ENCODE measurements at regions not wholly inside any gene's neighbourhood (a gene's known extent, or its start where the extent isn't known, plus 50 kb on each side); places are given as distances from the start of the nearest gene placed in this dataset.

DNA sequence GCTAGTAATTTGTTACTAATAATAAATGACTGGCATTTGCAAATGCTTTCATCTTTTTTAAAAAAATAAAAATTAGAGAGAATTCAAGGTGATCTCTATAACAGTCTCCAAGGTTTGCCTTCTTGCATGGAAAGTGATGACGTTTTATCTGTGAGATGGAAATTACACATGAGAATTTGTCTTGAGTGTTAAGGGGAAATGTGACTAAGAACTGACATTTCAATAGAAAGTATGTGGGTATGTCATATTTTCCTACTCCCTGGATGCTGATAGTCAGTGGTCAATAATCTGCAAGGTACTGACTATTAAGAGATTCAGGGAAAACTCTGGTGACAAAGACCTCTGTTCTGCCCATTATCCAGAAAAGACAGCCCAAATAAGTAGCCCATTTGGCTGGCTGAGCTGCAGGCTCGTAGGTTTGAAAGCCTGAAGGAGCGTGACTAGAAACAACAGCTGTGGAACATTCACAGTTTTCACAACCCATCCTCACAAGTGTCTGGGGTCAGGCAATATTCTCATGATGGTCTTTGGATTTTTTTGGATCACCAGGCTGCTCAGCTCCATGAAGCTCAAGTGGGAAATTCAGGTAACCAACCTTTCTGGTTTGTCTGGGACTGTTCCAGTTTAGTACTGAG, 49.7 kb upstream of the WSCD1 start:
- TF ChIP-seq, protein P1, sequence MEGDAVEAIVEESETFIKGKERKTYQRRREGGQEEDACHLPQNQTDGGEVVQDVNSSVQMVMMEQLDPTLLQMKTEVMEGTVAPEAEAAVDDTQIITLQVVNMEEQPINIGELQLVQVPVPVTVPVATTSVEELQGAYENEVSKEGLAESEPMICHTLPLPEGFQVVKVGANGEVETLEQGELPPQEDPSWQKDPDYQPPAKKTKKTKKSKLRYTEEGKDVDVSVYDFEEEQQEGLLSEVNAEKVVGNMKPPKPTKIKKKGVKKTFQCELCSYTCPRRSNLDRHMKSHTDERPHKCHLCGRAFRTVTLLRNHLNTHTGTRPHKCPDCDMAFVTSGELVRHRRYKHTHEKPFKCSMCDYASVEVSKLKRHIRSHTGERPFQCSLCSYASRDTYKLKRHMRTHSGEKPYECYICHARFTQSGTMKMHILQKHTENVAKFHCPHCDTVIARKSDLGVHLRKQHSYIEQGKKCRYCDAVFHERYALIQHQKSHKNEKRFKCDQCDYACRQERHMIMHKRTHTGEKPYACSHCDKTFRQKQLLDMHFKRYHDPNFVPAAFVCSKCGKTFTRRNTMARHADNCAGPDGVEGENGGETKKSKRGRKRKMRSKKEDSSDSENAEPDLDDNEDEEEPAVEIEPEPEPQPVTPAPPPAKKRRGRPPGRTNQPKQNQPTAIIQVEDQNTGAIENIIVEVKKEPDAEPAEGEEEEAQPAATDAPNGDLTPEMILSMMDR (IDR thresholded peaks at IDR 0.05; ENCODE audit: low read depth, low read length) = no peak
- no peak for TF ChIP-seq POLR2A (IDR thresholded peaks at IDR 0.05; ENCODE audit: extremely low read depth, insufficient read length)
- TF ChIP-seq, protein P2, sequence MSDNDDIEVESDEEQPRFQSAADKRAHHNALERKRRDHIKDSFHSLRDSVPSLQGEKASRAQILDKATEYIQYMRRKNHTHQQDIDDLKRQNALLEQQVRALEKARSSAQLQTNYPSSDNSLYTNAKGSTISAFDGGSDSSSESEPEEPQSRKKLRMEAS (IDR thresholded peaks at IDR 0.05; ENCODE audit: low read depth, low read length) = no peak
- TF ChIP-seq MYC (IDR thresholded peaks at IDR 0.05; ENCODE audit: low read depth, low read length) = no peak

Measured in NB4 (cell line).